OCI-LY1 (cell line): ENCODE measurements at regions not wholly inside any gene's neighbourhood (a gene's known extent, or its start where the extent isn't known, plus 50 kb on each side); places are given as distances from the start of the nearest gene placed in this dataset.

Source experiments
- H2AFZ ChIP-seq: fragments of 200-600 bp; sonication (generic), shearing (Covaris generic); 2 replicates; pipeline ENCODE4 v1.6.0; 2014; ENCODE audit warnings: antibody characterized with exemption, mild to moderate bottlenecking, low read length
- H3F3A ChIP-seq: fragments of 200-600 bp; sonication (generic), shearing (Covaris generic); 2 replicates; pipeline ENCODE4 v1.6.0; 2014; ENCODE audit warnings: mild to moderate bottlenecking, antibody characterized with exemption, low read length, moderate library complexity; ENCODE audit not compliant: insufficient read depth
- H3K27ac ChIP-seq: fragments of 200-600 bp; sonication (generic); 2 replicates; pipeline ENCODE4 v1.5.1; 2014; ENCODE audit warnings: low read length, mixed run types, mild to moderate bottlenecking, low read depth; ENCODE audit not compliant: poor library complexity, severe bottlenecking
- H3K27me3 ChIP-seq: fragments of 200-600 bp; sonication (generic); 2 replicates; pipeline ENCODE4 v1.6.0; 2014; ENCODE audit warnings: antibody characterized with exemption, mild to moderate bottlenecking, low read length, moderate library complexity; ENCODE audit not compliant: insufficient read depth
- H3K36me3 ChIP-seq: fragments of 200-600 bp; sonication (generic); 2 replicates; pipeline ENCODE4 v1.6.1; 2014; ENCODE audit warnings: mild to moderate bottlenecking, antibody characterized with exemption, low read length, moderate library complexity, mixed read lengths; ENCODE audit not compliant: insufficient read depth
- H3K4me1 ChIP-seq: fragments of 200-600 bp; sonication (generic); 2 replicates; pipeline ENCODE4 v1.5.1; 2014; ENCODE audit warnings: mild to moderate bottlenecking, low read length, moderate library complexity; ENCODE audit not compliant: insufficient read depth, severe bottlenecking
- H3K4me2 ChIP-seq: fragments of 200-600 bp; sonication (generic), shearing (Covaris generic); 2 replicates; pipeline ENCODE4 v1.6.1; 2014; ENCODE audit warnings: low read length
- H3K4me3 ChIP-seq: fragments of 200-600 bp; sonication (generic); 2 replicates; pipeline ENCODE4 v1.5.1; 2014; ENCODE audit warnings: low read length, low read depth, mild to moderate bottlenecking, mixed read lengths; ENCODE audit not compliant: poor library complexity, severe bottlenecking
- H3K79me2 ChIP-seq: fragments of 200-600 bp; shearing (Covaris generic); 2 replicates; pipeline ENCODE4 v1.6.1; 2016; ENCODE audit warnings: mixed run types, low read length, mixed read lengths; ENCODE audit not compliant: insufficient read depth
- H3K9ac ChIP-seq: fragments of 200-600 bp; sonication (generic), shearing (Covaris generic); 2 replicates; pipeline ENCODE4 v1.6.1; 2014; ENCODE audit warnings: mild to moderate bottlenecking, low read length, mixed read lengths
- H3K9me2 ChIP-seq: fragments of 200-600 bp; sonication (generic), shearing (Covaris generic); 2 replicates; pipeline ENCODE4 v1.6.1; 2014; ENCODE audit warnings: low read depth, mild to moderate bottlenecking, low read length, mixed read lengths
- H3K9me3 ChIP-seq: fragments of 200-600 bp; shearing (Covaris generic); 2 replicates; pipeline ENCODE4 v1.6.1; 2014; ENCODE audit warnings: low read length, mixed read lengths
- H4K20me1 ChIP-seq: fragments of 200-600 bp; sonication (generic), shearing (Covaris generic); 2 replicates; pipeline ENCODE4 v1.6.0; 2016; ENCODE audit warnings: mild to moderate bottlenecking, low read length; ENCODE audit not compliant: insufficient read depth
- EZH2 ChIP-seq: fragments of 200-600 bp; sonication (generic), shearing (Covaris generic); IDR thresholded peaks from 2 replicates; pipeline ENCODE4 v1.8.0; 2017; ENCODE audit warnings: borderline replicate concordance, mixed run types, mild to moderate bottlenecking, antibody characterized with exemption, low read length, moderate library complexity, mixed read lengths
- TF ChIP-seq, protein P1 (sequence below): fragments of 200-600 bp; sonication (generic), shearing (Covaris generic); IDR thresholded peaks from 2 replicates; pipeline ENCODE4 v1.5.1; 2017; ENCODE audit warnings: mild to moderate bottlenecking, antibody characterized with exemption, low read length, moderate library complexity, mixed read lengths

GRCh38 chr3:162428192-162428591, 931.6 kb downstream of the OTOL1 start:
- TF ChIP-seq EZH2, result no peak
- TF ChIP-seq, protein P1, sequence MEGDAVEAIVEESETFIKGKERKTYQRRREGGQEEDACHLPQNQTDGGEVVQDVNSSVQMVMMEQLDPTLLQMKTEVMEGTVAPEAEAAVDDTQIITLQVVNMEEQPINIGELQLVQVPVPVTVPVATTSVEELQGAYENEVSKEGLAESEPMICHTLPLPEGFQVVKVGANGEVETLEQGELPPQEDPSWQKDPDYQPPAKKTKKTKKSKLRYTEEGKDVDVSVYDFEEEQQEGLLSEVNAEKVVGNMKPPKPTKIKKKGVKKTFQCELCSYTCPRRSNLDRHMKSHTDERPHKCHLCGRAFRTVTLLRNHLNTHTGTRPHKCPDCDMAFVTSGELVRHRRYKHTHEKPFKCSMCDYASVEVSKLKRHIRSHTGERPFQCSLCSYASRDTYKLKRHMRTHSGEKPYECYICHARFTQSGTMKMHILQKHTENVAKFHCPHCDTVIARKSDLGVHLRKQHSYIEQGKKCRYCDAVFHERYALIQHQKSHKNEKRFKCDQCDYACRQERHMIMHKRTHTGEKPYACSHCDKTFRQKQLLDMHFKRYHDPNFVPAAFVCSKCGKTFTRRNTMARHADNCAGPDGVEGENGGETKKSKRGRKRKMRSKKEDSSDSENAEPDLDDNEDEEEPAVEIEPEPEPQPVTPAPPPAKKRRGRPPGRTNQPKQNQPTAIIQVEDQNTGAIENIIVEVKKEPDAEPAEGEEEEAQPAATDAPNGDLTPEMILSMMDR, result no peak
- Histone ChIP-seq H3K36me3 (no peaks in the 10 kb centered on the region), H3K9me3 (no peaks in the 10 kb centered on the region), H3F3A (no peaks in the 10 kb centered on the region), H4K20me1 (no peaks in the 10 kb centered on the region), H3K4me1 (no peaks in the 10 kb centered on the region), H3K27ac (no peak overlapping the region), H3K9me2 (peaks cover 3% of the 10 kb centered on the region; the same call in 1 of the 2 replicates), H3K79me2 (no peaks in the 10 kb centered on the region), H3K27me3 (no peaks in the 10 kb centered on the region), H3K4me3 (no peak overlapping the region), H3K9ac (no peak overlapping the region), H2AFZ (no peak overlapping the region), H3K4me2 (no peak overlapping the region)

GRCh38 chr3:162435750-162436149, 939.1 kb downstream of the OTOL1 start:
- Histone ChIP-seq H3K79me2 (no peaks in the 10 kb centered on the region), H4K20me1 (no peaks in the 10 kb centered on the region), H3K4me3 (no peak overlapping the region), H3K36me3 (no peaks in the 10 kb centered on the region), H3K9me3 (no peaks in the 10 kb centered on the region), H3K9me2 (no peaks in the 10 kb centered on the region; the same call in 1 of the 2 replicates), H2AFZ (no peak overlapping the region), H3F3A (no peaks in the 10 kb centered on the region), H3K4me1 (no peaks in the 10 kb centered on the region), H3K4me2 (no peak overlapping the region), H3K27ac (no peak overlapping the region), H3K27me3 (no peaks in the 10 kb centered on the region), H3K9ac (no peak overlapping the region)
- TF ChIP-seq EZH2, result no peak
- TF ChIP-seq, protein P1, result no peak

- no peaks in the 10 kb centered on the region for H3F3A ChIP-seq
- no peaks in the 10 kb centered on the region for H3K79me2 ChIP-seq
- H3K9ac ChIP-seq, result no peak overlapping the region
- TF ChIP-seq, protein P1, result no peak
- TF ChIP-seq EZH2, result no peak
- no peaks in the 10 kb centered on the region for H3K4me1 ChIP-seq
- no peaks in the 10 kb centered on the region; the same call in 1 of the 2 replicates for H3K9me2 ChIP-seq
- no peaks in the 10 kb centered on the region for H3K36me3 ChIP-seq
- no peak overlapping the region for H3K4me2 ChIP-seq
- H3K4me3 ChIP-seq, result no peak overlapping the region
- H3K27ac ChIP-seq, result no peak overlapping the region
- H4K20me1 ChIP-seq, result no peaks in the 10 kb centered on the region
- no peaks in the 10 kb centered on the region for H3K9me3 ChIP-seq
- H2AFZ ChIP-seq, result no peak overlapping the region
- H3K27me3 ChIP-seq, result no peaks in the 10 kb centered on the region
Observed at GRCh38 chr3:162436826-162437225, 940.2 kb downstream of the OTOL1 start.
